GM12873 (cell line): ENCODE measurements at regions not wholly inside any gene's neighbourhood (a gene's known extent, or its start where the extent isn't known, plus 50 kb on each side); places are given as distances from the start of the nearest gene placed in this dataset.

Source experiments
- CTCF ChIP-seq: IDR thresholded peaks from 2 replicates; pipeline ENCODE4 v1.5.1; 2012; ENCODE audit warnings: low read depth, mild to moderate bottlenecking, moderate library complexity, low read length, control low read depth; ENCODE audit not compliant: insufficient read depth; ENCODE audit errors: missing control alignments

DNA sequence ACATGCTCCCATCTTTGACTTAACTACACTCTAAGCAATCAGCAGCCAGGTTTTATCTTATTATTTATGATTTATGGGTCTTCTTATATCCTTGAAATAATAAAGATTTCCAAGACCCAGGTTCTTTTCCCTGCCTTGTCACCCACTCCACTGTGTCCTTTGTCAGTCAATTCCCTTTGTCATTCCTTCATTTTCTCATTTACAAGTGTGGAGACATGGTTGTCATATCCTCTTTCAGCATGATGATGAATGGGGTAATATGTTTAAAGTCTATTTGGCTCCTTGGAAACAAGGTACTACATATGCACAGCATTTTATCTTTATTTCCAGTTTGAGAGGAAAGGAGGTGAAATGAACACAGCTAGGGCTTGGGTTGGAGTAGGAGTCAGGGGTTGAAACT lies 521.8 kb downstream of the LMO7 start:
- TF ChIP-seq CTCF = no peak

- no peak for TF ChIP-seq CTCF
These were observed 517.1 kb downstream of the LMO7 start for GRCh38 chr13:76153239-76153638.

DNA sequence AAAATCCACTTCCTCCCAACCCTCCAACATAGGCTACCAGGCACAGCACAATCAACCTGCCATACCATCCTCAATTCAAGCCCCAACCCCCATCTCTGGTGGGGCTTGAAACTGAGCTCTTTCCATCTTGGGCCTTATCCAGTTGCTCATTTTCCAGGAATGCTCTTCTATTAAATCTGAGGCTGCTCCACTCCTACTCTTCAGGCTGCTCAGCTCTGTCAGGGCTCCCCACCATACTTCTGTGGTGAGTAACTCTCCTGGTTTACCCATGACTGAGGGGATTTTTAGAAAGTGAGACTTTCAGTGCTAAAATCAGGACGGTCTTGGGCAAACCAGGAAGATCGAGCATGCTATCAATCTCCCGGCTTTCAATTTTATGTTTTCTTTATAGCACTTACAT lies 512.8 kb downstream of the LMO7 start:
- TF ChIP-seq CTCF = no peak

DNA sequence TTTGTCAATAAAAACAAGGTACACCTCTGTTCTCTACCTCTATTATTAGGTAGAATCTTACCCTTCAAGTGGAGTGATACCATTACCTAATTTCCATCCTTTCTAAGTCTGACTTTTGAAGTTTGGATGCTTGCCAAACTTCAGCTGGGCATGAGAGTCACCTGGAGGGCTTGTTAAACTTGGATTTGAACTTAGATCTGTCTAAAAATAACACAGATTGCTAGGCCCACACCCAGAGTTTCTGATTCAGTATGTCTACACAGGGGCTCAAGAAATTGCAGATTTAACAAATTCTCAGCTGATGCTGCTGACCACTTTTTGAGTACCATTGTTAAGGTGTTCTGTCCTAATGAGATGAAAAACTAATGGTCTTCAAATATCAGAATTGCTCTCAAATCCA lies 512.2 kb downstream of the LMO7 start:
- TF ChIP-seq CTCF = no peak

DNA sequence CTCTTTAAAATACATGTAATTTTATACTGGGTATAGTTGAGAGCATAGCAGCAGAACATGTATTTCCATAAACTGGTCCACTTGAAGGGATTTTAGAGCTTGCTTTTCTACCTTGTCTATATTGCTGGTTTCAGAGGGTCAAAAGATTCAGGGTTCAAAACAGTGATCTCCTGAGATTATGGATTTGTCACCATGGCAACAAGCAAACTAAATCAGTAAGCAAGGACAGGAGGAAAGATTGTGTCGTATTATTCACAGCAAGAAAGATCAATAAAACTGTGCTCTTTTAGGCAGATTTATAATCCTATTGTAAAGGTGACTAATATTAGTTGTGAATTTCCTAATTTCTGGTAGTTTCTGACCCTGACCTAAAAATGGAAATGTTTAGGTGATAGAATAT lies 496.4 kb downstream of the LMO7 start:
- no peak for TF ChIP-seq CTCF

GRCh38 chr13:76131551-76131950 lies 495.4 kb downstream of the LMO7 start:
- TF ChIP-seq CTCF = no peak

DNA sequence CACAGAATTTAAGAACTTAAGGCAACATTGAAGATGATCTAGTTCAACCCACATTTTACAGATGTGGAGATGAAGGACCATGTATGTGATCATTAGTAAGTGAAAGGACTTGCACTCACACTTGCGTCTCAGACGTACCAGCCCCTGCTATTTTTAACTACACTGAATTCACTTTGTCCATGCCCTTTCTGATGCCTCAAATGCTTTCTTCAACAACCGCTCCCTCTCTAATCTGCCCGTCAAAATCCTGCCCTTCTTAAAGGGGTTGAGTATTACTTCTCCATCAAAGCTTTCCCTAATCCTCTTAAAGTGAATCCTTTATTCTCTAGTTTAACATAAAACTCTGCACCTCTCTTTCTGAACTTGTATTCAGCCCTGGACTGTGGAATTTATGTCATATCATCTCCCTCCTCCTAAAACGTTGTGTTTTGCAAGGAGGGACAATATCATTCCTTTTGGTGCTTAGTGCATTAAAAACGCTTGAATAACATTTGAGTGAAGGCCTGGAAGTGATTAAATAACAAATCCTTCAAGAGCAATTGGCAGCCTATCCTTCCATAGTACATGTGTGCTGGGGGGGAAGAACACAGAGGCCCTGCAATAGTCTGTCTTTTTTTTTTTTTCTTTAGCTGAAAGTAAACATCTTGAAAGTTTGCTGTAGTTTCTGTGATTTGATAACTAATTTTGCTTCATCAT lies 493.3 kb downstream of the LMO7 start:
- TF ChIP-seq CTCF = no peak

GRCh38 chr13:76127922-76128321 lies 491.8 kb downstream of the LMO7 start:
- no peak for TF ChIP-seq CTCF
